ENCODE measurements at regions not wholly inside any gene's neighbourhood (a gene's known extent, or its start where the extent isn't known, plus 50 kb on each side); places are given as distances from the start of the nearest gene placed in this dataset.
"Not testable (repeated sequence)": the region's sequence is repeated elsewhere in the genome, so short reads cannot be mapped to it uniquely, and the experiment has no call there.

DNA sequence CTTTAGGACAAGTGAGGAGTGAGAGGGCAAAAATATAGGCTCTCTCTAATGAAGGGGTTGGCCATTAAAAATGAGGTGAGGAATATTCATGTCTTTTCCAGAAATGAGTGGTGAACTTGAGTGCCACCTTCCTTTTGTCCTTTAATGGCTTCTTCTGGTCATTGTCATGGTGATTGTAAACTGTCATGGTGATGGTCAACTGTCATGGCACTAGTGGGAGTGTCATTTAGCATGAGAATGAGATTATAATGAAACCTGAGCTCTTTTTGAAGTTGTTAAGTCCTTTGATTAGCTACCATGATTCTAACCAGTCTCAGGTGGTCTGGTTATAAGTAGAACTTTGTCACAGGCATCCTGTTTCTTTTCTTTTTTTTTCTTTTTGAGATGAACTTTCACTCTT, 524.4 kb downstream of the NEBL start:
- no TSS peak for BruUV-seq (replicated peaks)
- Histone ChIP-seq H4K20me1 (ENCODE audit: insufficient read depth, low read length) (no peaks in the 10 kb centered on the region), H3K56ac (ENCODE audit: extremely low read depth, insufficient read depth, low read length) (no peak overlapping the region), H4K8ac (ENCODE audit: low read depth in 2 of 2, low read length in 2 of 2) (no peak overlapping the region), H3K9ac (ENCODE audit: low read depth, low read length) (no peak overlapping the region), H2AK5ac (ENCODE audit: low read depth, low read length) (no peak overlapping the region), H3K4me3 (ENCODE audit: insufficient read depth, low read depth, low read length) (no peak overlapping the region), H3K9me3 (ENCODE audit: control insufficient read depth, insufficient read depth, low read length) (no peaks in the 10 kb centered on the region; the same call in 1 of the 2 replicates), H3K79me1 (ENCODE audit: low read depth in 1 of 2, low read length in 2 of 2) (no peaks in the 10 kb centered on the region), H3K36me3 (ENCODE audit: control insufficient read depth, insufficient read depth, low read length) (no peaks in the 10 kb centered on the region), H2BK5ac (ENCODE audit: low read depth, low read length, poor library complexity, severe bottlenecking) (no peak overlapping the region), H3K23ac (ENCODE audit: low read depth, low read length) (no peak overlapping the region), H2AK9ac (replicated peaks; ENCODE audit: low read depth, low read length, poor library complexity) (no peak overlapping the region), H2BK20ac (ENCODE audit: low read depth, low read length) (no peak overlapping the region), H3K4ac (ENCODE audit: low read depth, low read length) (no peak overlapping the region), H3K4me1 (ENCODE audit: control insufficient read depth, insufficient read depth, low read length) (no peaks in the 10 kb centered on the region), H2BK120ac (ENCODE audit: low read depth, low read length) (no peak overlapping the region), H3K27ac (ENCODE audit: insufficient read depth, low read length) (no peak overlapping the region), H2AFZ (replicated peaks; ENCODE audit: low read length, poor library complexity) (no peak overlapping the region), H4K91ac (ENCODE audit: insufficient read depth, low read depth, low read length) (no peak overlapping the region), H3K4me2 (ENCODE audit: low read depth, low read length) (no peak overlapping the region), H2BK15ac (ENCODE audit: low read depth, low read length) (no peak overlapping the region), H3K14ac (replicated peaks; ENCODE audit: low read depth, low read length) (no peak overlapping the region), H3K18ac (ENCODE audit: low read depth, low read length) (no peak overlapping the region), H3K27me3 (ENCODE audit: control insufficient read depth, insufficient read depth, low read length) (no peaks in the 10 kb centered on the region), H3K9me1 (ENCODE audit: insufficient read depth, low read length) (no peaks in the 10 kb centered on the region), H4K5ac (ENCODE audit: low read depth, low read length) (no peak overlapping the region)
- no peak for ATAC-seq (ENCODE audit: low read depth)
- DNase-seq: no peak
- in situ Hi-C loops (cut with MboI; ENCODE audit: low sequenced_read_pairs): no loop called here
- intact Hi-C loops (cut with micrococcal nuclease): no loop called here
- CTCF ChIA-PET: no interaction called here
- no peak for TF ChIP-seq MAZ (IDR thresholded peaks at IDR 0.05; ENCODE audit: borderline replicate concordance, low read depth, low read length)
- no peak for TF ChIP-seq MAFK (IDR thresholded peaks at IDR 0.05; ENCODE audit: low read depth, low read length)
- TF ChIP-seq SMC3 (IDR thresholded peaks at IDR 0.05; ENCODE audit: low read depth, low read length): no peak
- POLR2A ChIA-PET (ENCODE audit: unreplicated experiment): no interaction called here
- dilution Hi-C loops (cut with HindIII; ENCODE audit: low sequenced_read_pairs, unreplicated experiment): no loop called here

DNA sequence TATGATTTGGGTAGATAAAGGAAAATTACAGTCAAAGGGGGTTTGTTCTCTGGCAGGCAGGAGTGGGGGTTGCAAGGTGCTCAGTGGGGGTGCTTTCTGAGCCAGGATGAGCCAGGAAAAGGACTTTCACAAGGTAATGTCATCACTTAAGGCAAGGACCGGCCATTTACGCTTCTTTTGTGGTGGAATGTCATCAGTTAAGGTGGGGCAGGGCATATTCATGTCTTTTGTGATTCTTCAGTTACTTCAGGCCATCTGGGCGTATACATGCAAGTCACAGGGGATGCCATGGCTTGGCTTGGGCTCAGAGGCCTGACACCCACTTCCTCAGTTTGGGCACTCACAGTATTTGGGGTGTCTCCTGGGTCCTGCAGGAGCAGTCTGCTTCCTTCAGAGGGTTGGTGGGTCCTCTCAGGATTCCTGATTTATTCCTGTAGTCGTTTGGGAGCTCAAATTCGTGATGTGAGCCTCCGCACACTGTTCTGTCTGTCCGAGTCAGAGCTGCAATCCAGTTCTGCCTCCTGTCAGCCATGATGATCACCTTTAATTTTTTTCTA, 526.1 kb downstream of the NEBL start:
- no CpG with 5 or more reads among the region's 7 CpGs for WGBS, 2 experiments (ENCODE audit: extremely low coverage in 2 of 2, insufficient read length in 1 of 2)
- H3K4me2 ChIP-seq (ENCODE audit: low read depth, low read length); H3K27me3 ChIP-seq (ENCODE audit: control insufficient read depth, insufficient read depth, low read length); dilution Hi-C loops (cut with HindIII; ENCODE audit: low sequenced_read_pairs, unreplicated experiment); H2BK120ac ChIP-seq (ENCODE audit: low read depth, low read length); DNase-seq; H4K91ac ChIP-seq (ENCODE audit: insufficient read depth, low read depth, low read length); H3K9ac ChIP-seq (ENCODE audit: low read depth, low read length); H2BK5ac ChIP-seq (ENCODE audit: low read depth, low read length, poor library complexity, severe bottlenecking); H2AK5ac ChIP-seq (ENCODE audit: low read depth, low read length); POLR2A ChIA-PET (ENCODE audit: unreplicated experiment); in situ Hi-C loops (cut with MboI; ENCODE audit: low sequenced_read_pairs); H3K9me1 ChIP-seq (ENCODE audit: insufficient read depth, low read length); H3K4me3 ChIP-seq (ENCODE audit: insufficient read depth, low read depth, low read length); H3K23ac ChIP-seq (ENCODE audit: low read depth, low read length); H4K20me1 ChIP-seq (ENCODE audit: insufficient read depth, low read length); H2BK20ac ChIP-seq (ENCODE audit: low read depth, low read length); intact Hi-C loops (cut with micrococcal nuclease); H3K4me1 ChIP-seq (ENCODE audit: control insufficient read depth, insufficient read depth, low read length); H3K79me1 ChIP-seq (ENCODE audit: low read depth in 1 of 2, low read length in 2 of 2); H4K5ac ChIP-seq (ENCODE audit: low read depth, low read length); H3K14ac ChIP-seq (replicated peaks; ENCODE audit: low read depth, low read length); H3K9me3 ChIP-seq (ENCODE audit: control insufficient read depth, insufficient read depth, low read length); H3K18ac ChIP-seq (ENCODE audit: low read depth, low read length); H3K56ac ChIP-seq (ENCODE audit: extremely low read depth, insufficient read depth, low read length); ATAC-seq (ENCODE audit: low read depth); H2AFZ ChIP-seq (replicated peaks; ENCODE audit: low read length, poor library complexity); H4K8ac ChIP-seq (ENCODE audit: low read depth in 2 of 2, low read length in 2 of 2); H2AK9ac ChIP-seq (replicated peaks; ENCODE audit: low read depth, low read length, poor library complexity); H3K27ac ChIP-seq (ENCODE audit: insufficient read depth, low read length); H3K4ac ChIP-seq (ENCODE audit: low read depth, low read length); BruUV-seq (replicated peaks); H2BK15ac ChIP-seq (ENCODE audit: low read depth, low read length); H3K36me3 ChIP-seq (ENCODE audit: control insufficient read depth, insufficient read depth, low read length): not testable (repeated sequence)
- CTCF ChIA-PET: interaction anchor here (0.6 kb wide), 1 partner anchor 25 kb away, joined by 3 read pairs; no protein-coding TSS in a partner anchor

Data from IMR-90 (cell line).